Epithelial cell of esophagus (primary cell): ENCODE measurements at regions not wholly inside any gene's neighbourhood (a gene's known extent, or its start where the extent isn't known, plus 50 kb on each side); places are given as distances from the start of the nearest gene placed in this dataset.

ENCODE experiments used
- DNase-seq: peaks from one replicate; pipeline ENCODE4 v3.0.0; 2010; ENCODE audit warnings: low read depth
- H3K4me3 ChIP-seq: 2 replicates; pipeline ENCODE4 v1.5.1; 2011; ENCODE audit warnings: mild to moderate bottlenecking, low read length, control low read depth
- TF ChIP-seq, protein P1 (sequence below): IDR thresholded peaks from 2 replicates; pipeline ENCODE4 v1.5.1; 2011; ENCODE audit warnings: low read depth, mild to moderate bottlenecking, low read length, control low read depth, inconsistent platforms; ENCODE audit not compliant: insufficient read depth; ENCODE audit errors: missing control alignments

GRCh38 chr7:112873831-112874553, 83.8 kb upstream of the TMEM168 start:
- H3K4me3 ChIP-seq: no peak overlapping the region
- TF ChIP-seq, protein P1, sequence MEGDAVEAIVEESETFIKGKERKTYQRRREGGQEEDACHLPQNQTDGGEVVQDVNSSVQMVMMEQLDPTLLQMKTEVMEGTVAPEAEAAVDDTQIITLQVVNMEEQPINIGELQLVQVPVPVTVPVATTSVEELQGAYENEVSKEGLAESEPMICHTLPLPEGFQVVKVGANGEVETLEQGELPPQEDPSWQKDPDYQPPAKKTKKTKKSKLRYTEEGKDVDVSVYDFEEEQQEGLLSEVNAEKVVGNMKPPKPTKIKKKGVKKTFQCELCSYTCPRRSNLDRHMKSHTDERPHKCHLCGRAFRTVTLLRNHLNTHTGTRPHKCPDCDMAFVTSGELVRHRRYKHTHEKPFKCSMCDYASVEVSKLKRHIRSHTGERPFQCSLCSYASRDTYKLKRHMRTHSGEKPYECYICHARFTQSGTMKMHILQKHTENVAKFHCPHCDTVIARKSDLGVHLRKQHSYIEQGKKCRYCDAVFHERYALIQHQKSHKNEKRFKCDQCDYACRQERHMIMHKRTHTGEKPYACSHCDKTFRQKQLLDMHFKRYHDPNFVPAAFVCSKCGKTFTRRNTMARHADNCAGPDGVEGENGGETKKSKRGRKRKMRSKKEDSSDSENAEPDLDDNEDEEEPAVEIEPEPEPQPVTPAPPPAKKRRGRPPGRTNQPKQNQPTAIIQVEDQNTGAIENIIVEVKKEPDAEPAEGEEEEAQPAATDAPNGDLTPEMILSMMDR: no peak
- DNase-seq: no peak

GRCh38 chr7:112869111-112869774, 79.0 kb upstream of the TMEM168 start:
- no peak overlapping the region for H3K4me3 ChIP-seq
- TF ChIP-seq, protein P1: peak; percentile 93
- peak; percentile 66 for DNase-seq

- H3K4me3 ChIP-seq: no peak overlapping the region
- TF ChIP-seq, protein P1: no peak
- DNase-seq: no peak
These were observed 78.4 kb upstream of the TMEM168 start for GRCh38 chr7:112868609-112869008.

GRCh38 chr7:112866424-112866823, 76.2 kb upstream of the TMEM168 start:
- no peak overlapping the region for H3K4me3 ChIP-seq
- no peak for DNase-seq
- TF ChIP-seq, protein P1: no peak

DNA sequence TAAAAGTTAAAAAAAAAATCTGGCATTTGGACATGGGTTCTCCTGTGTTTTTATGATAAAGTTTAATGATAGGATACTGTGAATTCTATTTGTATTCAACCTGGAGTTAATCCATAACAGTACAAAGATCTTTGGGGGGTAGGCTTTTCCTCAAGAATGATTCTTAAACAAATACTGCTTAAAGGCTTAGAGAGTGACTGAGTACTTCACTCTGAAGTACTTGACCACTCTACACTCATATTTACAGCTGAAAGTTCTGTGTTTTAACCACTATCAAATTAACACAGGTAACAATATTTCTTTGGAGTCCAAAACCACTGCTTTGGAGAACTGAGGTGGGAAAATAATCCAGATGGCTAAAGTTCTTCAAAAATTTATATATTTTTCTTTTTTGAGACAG, 74.2 kb upstream of the TMEM168 start:
- DNase-seq: no peak
- TF ChIP-seq, protein P1: no peak
- H3K4me3 ChIP-seq: no peak overlapping the region

- DNase-seq: no peak
- TF ChIP-seq, protein P1: no peak
- H3K4me3 ChIP-seq: no peak overlapping the region
These were observed 68.6 kb upstream of the TMEM168 start for GRCh38 chr7:112858838-112859237.
